H1 (cell line): ENCODE measurements at regions not wholly inside any gene's neighbourhood (a gene's known extent, or its start where the extent isn't known, plus 50 kb on each side); places are given as distances from the start of the nearest gene placed in this dataset.

ENCODE experiments used
- EP300 ChIP-seq, 2 experiments: IDR thresholded peaks; 1 replicate in 1 of 2; 2 replicates in 1 of 2; pipeline ENCODE4 v1.6.1; 2011 to 2012; ENCODE audit warnings: low read depth in 2 of 2, low read length in 2 of 2, mild to moderate bottlenecking in 2 of 2, borderline replicate concordance in 1 of 2, inconsistent platforms in 1 of 2, moderate library complexity in 1 of 2
- JUN ChIP-seq: IDR thresholded peaks from 2 replicates; pipeline ENCODE4 v1.6.1; 2011; ENCODE audit warnings: low read depth, mild to moderate bottlenecking, improper control_type of control experiment, low read length
- JUND ChIP-seq: IDR thresholded peaks from 2 replicates; pipeline ENCODE4 v1.6.1; 2011; ENCODE audit warnings: mild to moderate bottlenecking, improper control_type of control experiment, low read length
- MAFK ChIP-seq: IDR thresholded peaks from 2 replicates; pipeline ENCODE4 v1.6.1; 2012; ENCODE audit warnings: low read depth, mild to moderate bottlenecking, improper control_type of control experiment, low read length
- POLR2A ChIP-seq, 2 experiments: IDR thresholded peaks; 1 replicate in 1 of 2; 2 replicates in 1 of 2; pipeline ENCODE4 v1.6.1; 2011; ENCODE audit warnings: low read depth in 2 of 2, low read length in 2 of 2, mild to moderate bottlenecking in 2 of 2; ENCODE audit errors: control extremely low read depth in 1 of 2
- RAD21 ChIP-seq, 2 experiments: IDR thresholded peaks in 1 of 2; conservative IDR thresholded peaks in 1 of 2; 2 replicates each; pipeline ENCODE4 v1.6.1; 2011; ENCODE audit warnings: low read depth in 2 of 2, low read length in 2 of 2, improper control_type of control experiment in 1 of 2, inconsistent platforms in 1 of 2, mild to moderate bottlenecking in 1 of 2, moderate library complexity in 1 of 2
- SIN3A ChIP-seq, 2 experiments: IDR thresholded peaks in 1 of 2; conservative IDR thresholded peaks in 1 of 2; 2 replicates each; pipeline ENCODE4 v1.6.1; 2011 to 2012; ENCODE audit warnings: low read length in 2 of 2, improper control_type of control experiment in 1 of 2, low read depth in 1 of 2, mild to moderate bottlenecking in 1 of 2
- SP2 ChIP-seq: IDR thresholded peaks from 2 replicates; pipeline ENCODE4 v1.6.1; 2012; ENCODE audit warnings: mild to moderate bottlenecking, low read length, inconsistent platforms
- TAF1 ChIP-seq: IDR thresholded peaks from 2 replicates; pipeline ENCODE4 v1.6.1; 2011; ENCODE audit warnings: mild to moderate bottlenecking, low read depth, low read length
- TEAD4 ChIP-seq: IDR thresholded peaks from 2 replicates; pipeline ENCODE4 v1.6.1; 2012; ENCODE audit warnings: low read depth, low read length, inconsistent platforms, mixed read lengths
- YY1 ChIP-seq: IDR thresholded peaks from 2 replicates; pipeline ENCODE4 v1.6.1; 2011; ENCODE audit warnings: low read depth, mild to moderate bottlenecking, low read length
- TF ChIP-seq, protein P1 (sequence below), 3 experiments: IDR thresholded peaks; 1 replicate in 2 of 3; 2 replicates in 1 of 3; pipeline versions ENCODE4 v1.5.1 to v1.6.1; 2011; ENCODE audit warnings: low read length in 3 of 3, mild to moderate bottlenecking in 3 of 3, inconsistent platforms in 2 of 3, low read depth in 1 of 3, moderate library complexity in 1 of 3; ENCODE audit not compliant: insufficient read depth in 1 of 3; ENCODE audit errors: control extremely low read depth in 1 of 3

DNA sequence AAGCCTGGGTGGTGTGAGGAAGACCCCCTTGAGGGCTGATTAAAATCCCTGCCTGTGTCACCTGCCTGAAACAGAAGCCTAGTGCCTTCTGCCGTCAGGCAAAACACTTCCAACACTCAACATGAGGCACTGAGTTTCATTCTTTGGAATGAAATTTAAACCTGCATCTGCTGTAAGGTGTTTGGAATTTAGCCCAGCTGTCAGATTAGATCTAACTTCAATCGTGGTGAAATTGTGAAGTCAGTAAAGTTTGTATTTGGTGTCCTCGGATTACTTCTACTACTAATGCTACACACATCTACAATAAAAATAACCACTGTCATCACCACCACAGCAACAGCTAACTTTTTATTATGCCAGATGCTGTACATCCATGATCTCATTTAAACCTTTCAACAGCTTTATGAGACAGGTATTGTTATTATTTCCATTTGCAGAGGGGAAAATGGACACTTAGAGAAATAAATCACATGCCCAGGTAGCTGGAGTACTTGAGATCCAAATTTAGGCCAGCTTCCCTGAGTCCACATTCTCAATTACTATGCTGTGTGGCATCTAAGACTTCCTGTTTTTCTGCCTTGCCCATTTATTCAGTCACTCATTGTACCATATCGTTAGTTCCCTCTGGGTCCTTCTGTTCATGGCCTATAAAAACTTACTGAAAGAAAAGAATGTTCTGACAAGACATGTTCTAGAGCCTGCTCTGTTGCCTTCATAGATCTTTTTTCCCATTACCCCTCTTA is 98.2 kb upstream of the GCFC2 start:
- TF ChIP-seq SP2 (no peak), YY1 (no peak), EP300 (IDR thresholded peaks at IDR 0.05; ENCODE audit: borderline replicate concordance in 1 of 2, low read depth in 2 of 2, low read length in 2 of 2) (no peak), RAD21 (IDR thresholded peaks at IDR 0.05 in 1 of 2, conservative IDR thresholded peaks at IDR 0.05 in 1 of 2; ENCODE audit: low read depth in 2 of 2, low read length in 2 of 2) (no peak), TEAD4 (no peak), TAF1 (no peak), MAFK (no peak), JUN (no peak), JUND (no peak), POLR2A (IDR thresholded peaks at IDR 0.05; ENCODE audit: control extremely low read depth in 1 of 2, low read depth in 2 of 2, low read length in 2 of 2) (no peak), SIN3A (conservative IDR thresholded peaks at IDR 0.05 in 1 of 2, IDR thresholded peaks at IDR 0.05 in 1 of 2; ENCODE audit: low read depth in 1 of 2, low read length in 2 of 2) (no peak)
- TF ChIP-seq, protein P1, sequence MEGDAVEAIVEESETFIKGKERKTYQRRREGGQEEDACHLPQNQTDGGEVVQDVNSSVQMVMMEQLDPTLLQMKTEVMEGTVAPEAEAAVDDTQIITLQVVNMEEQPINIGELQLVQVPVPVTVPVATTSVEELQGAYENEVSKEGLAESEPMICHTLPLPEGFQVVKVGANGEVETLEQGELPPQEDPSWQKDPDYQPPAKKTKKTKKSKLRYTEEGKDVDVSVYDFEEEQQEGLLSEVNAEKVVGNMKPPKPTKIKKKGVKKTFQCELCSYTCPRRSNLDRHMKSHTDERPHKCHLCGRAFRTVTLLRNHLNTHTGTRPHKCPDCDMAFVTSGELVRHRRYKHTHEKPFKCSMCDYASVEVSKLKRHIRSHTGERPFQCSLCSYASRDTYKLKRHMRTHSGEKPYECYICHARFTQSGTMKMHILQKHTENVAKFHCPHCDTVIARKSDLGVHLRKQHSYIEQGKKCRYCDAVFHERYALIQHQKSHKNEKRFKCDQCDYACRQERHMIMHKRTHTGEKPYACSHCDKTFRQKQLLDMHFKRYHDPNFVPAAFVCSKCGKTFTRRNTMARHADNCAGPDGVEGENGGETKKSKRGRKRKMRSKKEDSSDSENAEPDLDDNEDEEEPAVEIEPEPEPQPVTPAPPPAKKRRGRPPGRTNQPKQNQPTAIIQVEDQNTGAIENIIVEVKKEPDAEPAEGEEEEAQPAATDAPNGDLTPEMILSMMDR (IDR thresholded peaks at IDR 0.05; ENCODE audit: control extremely low read depth in 1 of 3, insufficient read depth in 1 of 3, low read depth in 1 of 3, low read length in 3 of 3) = no peak
